ENCODE measurements at regions not wholly inside any gene's neighbourhood (a gene's known extent, or its start where the extent isn't known, plus 50 kb on each side); places are given as distances from the start of the nearest gene placed in this dataset.

DNA sequence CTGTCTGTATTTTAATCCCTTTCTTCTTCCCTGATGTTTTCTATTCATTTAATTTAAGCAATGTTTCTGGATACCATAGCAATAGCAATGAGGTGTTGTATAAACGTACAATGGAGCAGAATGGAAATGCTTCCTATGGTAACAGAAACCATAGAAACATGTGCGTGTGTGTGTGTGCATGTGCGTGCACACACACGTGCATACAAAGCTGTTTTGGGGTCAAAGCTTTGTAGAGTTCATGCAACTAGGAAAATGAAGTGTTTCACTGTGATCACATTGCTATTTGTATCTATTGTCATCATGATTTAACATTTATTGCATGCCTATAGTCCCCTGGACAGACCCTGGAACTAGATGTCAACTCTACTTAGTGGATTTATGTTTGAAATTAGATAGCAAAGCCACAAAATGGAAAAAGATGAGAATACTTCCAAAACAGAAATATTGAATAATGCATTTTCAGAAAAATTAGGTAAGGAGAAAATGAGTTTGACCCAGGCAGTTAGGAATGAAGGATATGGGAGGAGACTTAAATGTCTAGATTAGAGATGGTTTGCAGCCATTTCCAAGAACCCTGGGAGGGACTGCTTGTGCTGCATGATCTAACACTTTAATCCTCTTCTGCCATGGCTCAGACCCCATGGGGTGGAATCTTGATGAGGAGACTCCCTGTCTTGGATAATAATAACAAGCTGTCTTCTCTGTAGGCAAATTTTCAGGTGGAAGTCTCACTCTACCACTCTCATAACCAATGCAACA is 124.4 kb downstream of the TRMT11 start:
- TF ChIP-seq, protein P1, sequence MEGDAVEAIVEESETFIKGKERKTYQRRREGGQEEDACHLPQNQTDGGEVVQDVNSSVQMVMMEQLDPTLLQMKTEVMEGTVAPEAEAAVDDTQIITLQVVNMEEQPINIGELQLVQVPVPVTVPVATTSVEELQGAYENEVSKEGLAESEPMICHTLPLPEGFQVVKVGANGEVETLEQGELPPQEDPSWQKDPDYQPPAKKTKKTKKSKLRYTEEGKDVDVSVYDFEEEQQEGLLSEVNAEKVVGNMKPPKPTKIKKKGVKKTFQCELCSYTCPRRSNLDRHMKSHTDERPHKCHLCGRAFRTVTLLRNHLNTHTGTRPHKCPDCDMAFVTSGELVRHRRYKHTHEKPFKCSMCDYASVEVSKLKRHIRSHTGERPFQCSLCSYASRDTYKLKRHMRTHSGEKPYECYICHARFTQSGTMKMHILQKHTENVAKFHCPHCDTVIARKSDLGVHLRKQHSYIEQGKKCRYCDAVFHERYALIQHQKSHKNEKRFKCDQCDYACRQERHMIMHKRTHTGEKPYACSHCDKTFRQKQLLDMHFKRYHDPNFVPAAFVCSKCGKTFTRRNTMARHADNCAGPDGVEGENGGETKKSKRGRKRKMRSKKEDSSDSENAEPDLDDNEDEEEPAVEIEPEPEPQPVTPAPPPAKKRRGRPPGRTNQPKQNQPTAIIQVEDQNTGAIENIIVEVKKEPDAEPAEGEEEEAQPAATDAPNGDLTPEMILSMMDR (IDR thresholded peaks at IDR 0.05): no peak
- no peak for TF ChIP-seq POLR2A (IDR thresholded peaks at IDR 0.05)

All from body of pancreas (tissue), 4 donors.